Heart left ventricle (tissue), 16 donors: ENCODE measurements at regions not wholly inside any gene's neighbourhood (a gene's known extent, or its start where the extent isn't known, plus 50 kb on each side); places are given as distances from the start of the nearest gene placed in this dataset.

Source experiments
- ATAC-seq, 4 donors: fragments of 200-7000 bp; cut with Tn5 transposase; one replicate each; pipeline ENCODE4 v1.9.1; 2020 to 2022; ENCODE audit warnings: moderate library complexity in 4 of 4, mild to moderate bottlenecking in 3 of 4, moderate number of reproducible peaks in 1 of 4
- DNase-seq, 5 donors: peaks; one replicate each; pipeline ENCODE4 v3.0.0-alpha.2; 2020
- H3K27ac ChIP-seq, 12 donors: fragments of 200-600 bp; sonication (generic) in 4 of 12; one replicate each; pipeline versions ENCODE4 v1.5.0 to v1.8.0; 2016 to 2022; ENCODE audit warnings: mild to moderate bottlenecking in 2 of 12
- H3K27me3 ChIP-seq, 9 donors: fragments of 200-600 bp; sonication (generic) in 2 of 9; one replicate each; pipeline versions ENCODE4 v1.5.1 to v1.8.0; 2016 to 2022; ENCODE audit warnings: mild to moderate bottlenecking in 3 of 9
- H3K36me3 ChIP-seq, 9 donors: fragments of 200-600 bp; sonication (generic) in 2 of 9; one replicate each; pipeline versions ENCODE4 v1.5.0 to v1.8.0; 2018 to 2022; ENCODE audit warnings: mild to moderate bottlenecking in 2 of 9
- H3K4me1 ChIP-seq, 12 donors: fragments of 200-600 bp; sonication (generic) in 4 of 12; one replicate each; pipeline versions ENCODE4 v1.5.0 to v1.8.0; 2016 to 2022; ENCODE audit warnings: mild to moderate bottlenecking in 3 of 12
- H3K4me3 ChIP-seq, 12 donors: fragments of 200-600 bp; sonication (generic) in 4 of 12; one replicate each; pipeline versions ENCODE4 v1.5.0 to v1.8.0; 2017 to 2022; ENCODE audit warnings: mild to moderate bottlenecking in 9 of 12, moderate library complexity in 4 of 12
- H3K9me3 ChIP-seq, 12 donors: fragments of 200-600 bp; sonication (generic) in 4 of 12; one replicate each; pipeline versions ENCODE4 v1.5.0 to v1.8.0; 2016 to 2022; ENCODE audit warnings: mild to moderate bottlenecking in 1 of 12
- CTCF ChIP-seq, 12 donors: fragments of 200-600 bp; sonication (generic) in 4 of 12; IDR thresholded peaks; one replicate each; pipeline versions ENCODE4 v1.5.0 to v1.8.0; 2018 to 2022; ENCODE audit warnings: antibody characterized with exemption in 12 of 12, mild to moderate bottlenecking in 5 of 12
- POLR2A ChIP-seq, 2 donors: fragments of 450-650 bp; IDR thresholded peaks; one replicate each; pipeline ENCODE4 v1.6.1; 2017; ENCODE audit warnings: antibody characterized with exemption in 2 of 2, mild to moderate bottlenecking in 2 of 2, moderate library complexity in 2 of 2
- WGBS, 4 donors: extraction: QIAGEN DNeasy Blood & Tissue Kit in 2 of 4; methylation state at CpG; one replicate each; pipeline versions ENCODE4 v1.1.5 to v1.1.7; 2013 to 2018; 5-methylcytosine and 5-hydroxymethylcytosine counted together
- intact Hi-C, 10 donors: fragments of 100-400 bp; cut with DNase I; formaldehyde crosslinking; loops; one replicate each; pipeline versions ENCODE4 v1.11.1 to v1.14.2; 2022
- donor health status: ischemic (EF 13 %, LVEDD 7.1; RV severe dilation, severe dysfunction).
- donor health status: healthy with polysubstance abuse.
- donor health status: DM: no; HTN: yes; CAD: no.
- donor health status: DM: no; HTN: no; CAD: no.
- donor health status: ischemic (EF 25% LVEDD 6.9; RV normal size, moderate dysfunction).
- donor health status: ischemic (EF 25% LVEDD 5.7; RV mildly dilated, moderate dysfunction).
- donor health status: healthy.
- donor health status: DM: yes; HTN: yes; CAD: no.
- donor health status: ischemic (EF 35%, LVEDD 5.7; RV mildly dilated, moderate dysfunction).
- donor health status: nonischemic (EF 11% LVEDD 7.7; RV severe dilation, severe dysfunction).
- donor health status: DM: yes; HTN: yes; CAD: no.
- donor health status: PGD.
- donor health status: ischemic (EF 29% LVEDD 5.4; RV normal size, mild dysfunction).
- donor health status: nonischemic (EF 23%, LVEDD 6.1; RV moderate dilation, normal function).

GRCh38 chrY:15501181-15501580, 976.9 kb downstream of the NLGN4Y start:
- intact Hi-C loops = no loop called here
- Histone ChIP-seq H3K27ac (no peak overlapping the region), H3K27me3 (no peaks in the 10 kb centered on the region), H3K4me3 (no peak overlapping the region), H3K4me1 (no peaks in the 10 kb centered on the region), H3K9me3 (no peaks in the 10 kb centered on the region), H3K36me3 (no peaks in the 10 kb centered on the region)
- 80 to 85% methylated on average over 2 of the region's 2 CpGs; no CpG with 5 or more reads in 2 of the 4 donors for WGBS, 4 donors
- ATAC-seq = no peak
- DNase-seq = no peak
- TF ChIP-seq POLR2A (IDR thresholded peaks at IDR 0.05) (no peak), CTCF (IDR thresholded peaks at IDR 0.05) (no peak)

GRCh38 chrY:15510288-15510687, 986.0 kb downstream of the NLGN4Y start:
- Histone ChIP-seq H3K4me1 (no peaks in the 10 kb centered on the region), H3K36me3 (no peaks in the 10 kb centered on the region), H3K27ac (no peak overlapping the region), H3K27me3 (no peaks in the 10 kb centered on the region), H3K9me3 (no peaks in the 10 kb centered on the region), H3K4me3 (no peak overlapping the region)
- 39 to 63% methylated on average over 2 of the region's 2 CpGs; no CpG with 5 or more reads in 2 of the 4 donors for WGBS, 4 donors
- DNase-seq = no peak
- intact Hi-C loops = no loop called here
- TF ChIP-seq CTCF (IDR thresholded peaks at IDR 0.05) = no peak
- no peak for TF ChIP-seq POLR2A (IDR thresholded peaks at IDR 0.05)
- ATAC-seq = no peak

GRCh38 chrY:15510984-15511650, 986.8 kb downstream of the NLGN4Y start:
- Histone ChIP-seq H3K4me3 (no peak overlapping the region), H3K36me3 (no peaks in the 10 kb centered on the region), H3K9me3 (no peaks in the 10 kb centered on the region), H3K27me3 (no peaks in the 10 kb centered on the region), H3K27ac (no peak overlapping the region), H3K4me1 (no peaks in the 10 kb centered on the region)
- no peak for TF ChIP-seq POLR2A (IDR thresholded peaks at IDR 0.05)
- TF ChIP-seq CTCF (IDR thresholded peaks at IDR 0.05) = no peak
- no peak for ATAC-seq
- WGBS, 4 donors = 51 to 64% methylated on average over 5 of the region's 5 CpGs; no CpG with 5 or more reads in 2 of the 4 donors
- DNase-seq = no peak
- intact Hi-C loops = no loop called here

- Histone ChIP-seq H3K4me1 (no peaks in the 10 kb centered on the region), H3K9me3 (no peaks in the 10 kb centered on the region), H3K4me3 (no peak overlapping the region), H3K27ac (no peak overlapping the region), H3K36me3 (no peaks in the 10 kb centered on the region), H3K27me3 (no peaks in the 10 kb centered on the region)
- 88 to 89% methylated on average over 5 of the region's 5 CpGs; no CpG with 5 or more reads in 2 of the 4 donors for WGBS, 4 donors
- DNase-seq (no peak), ATAC-seq (no peak)
- intact Hi-C loops = no loop called here
- TF ChIP-seq CTCF (IDR thresholded peaks at IDR 0.05) (no peak), POLR2A (IDR thresholded peaks at IDR 0.05) (no peak)
These were observed 1010.8 kb downstream of the NLGN4Y start for GRCh38 chrY:15535131-15535530.
